ENCODE measurements at regions not wholly inside any gene's neighbourhood (a gene's known extent, or its start where the extent isn't known, plus 50 kb on each side); places are given as distances from the start of the nearest gene placed in this dataset.

- Histone ChIP-seq H3K79me2 (ENCODE audit: control insufficient read depth, insufficient read depth, low read length) (no peaks in the 10 kb centered on the region), H2AFZ (ENCODE audit: insufficient read depth, low read depth, low read length, poor library complexity, severe bottlenecking) (no peak overlapping the region), H3K36me3 (replicated peaks in 1 of 2; ENCODE audit: control extremely low read depth in 1 of 2, control insufficient read depth in 1 of 2, extremely low read depth in 1 of 2, insufficient read depth in 2 of 2, low read length in 1 of 2) (no peaks in the 10 kb centered on the region), H3K9me3 (ENCODE audit: control extremely low read depth in 1 of 3, control insufficient read depth in 2 of 3, insufficient read depth in 1 of 3, low read length in 2 of 3) (peaks cover 0 to 1% (median 0%) of the 10 kb centered on the region in 3 donors), H4K20me1 (ENCODE audit: control insufficient read depth, insufficient read depth, low read length, poor library complexity, severe bottlenecking) (no peaks in the 10 kb centered on the region), H3K4me1 (ENCODE audit: control insufficient read depth in 2 of 2, insufficient read depth in 2 of 2, low read length in 2 of 2) (no peaks in the 10 kb centered on the region), H3K27me3 (replicated peaks in 1 of 4; ENCODE audit: control extremely low read depth in 1 of 4, control insufficient read depth in 3 of 4, insufficient read depth in 4 of 4, low read length in 3 of 4) (no peaks in the 10 kb centered on the region), H3K9ac (ENCODE audit: low read length) (no peak overlapping the region), H3K4me2 (replicated peaks; ENCODE audit: low read depth, low read length, poor library complexity, severe bottlenecking) (no peak overlapping the region), H3K27ac (ENCODE audit: low read length in 2 of 2) (no peak overlapping the region), H3K4me3 (ENCODE audit: control extremely low read depth in 1 of 5, extremely low read depth in 1 of 5, insufficient read depth in 1 of 5, low read depth in 2 of 5, low read length in 4 of 5) (no peak overlapping the region)
- H3K4me1 Mint-ChIP-seq: no peaks in the 10 kb centered on the region
- CTCF ChIA-PET: no interaction called here
- H3K4me3 Mint-ChIP-seq: no peak overlapping the region
- DNase-seq (no peak), ATAC-seq (ENCODE audit: low read depth) (no peak)
- H3K27ac Mint-ChIP-seq: no peak overlapping the region
- no peak for TF ChIP-seq CTCF (IDR thresholded peaks at IDR 0.05)
- no peak for TF ChIP-seq EZH2 (IDR thresholded peaks at IDR 0.05; ENCODE audit: borderline replicate concordance, insufficient read depth, low read depth, low read length, poor library complexity, severe bottlenecking)
- intact Hi-C loops (cut with micrococcal nuclease): no loop called here
- POLR2A ChIA-PET: no interaction called here
- 83% methylated on average over 3 of the region's 4 CpGs for WGBS (ENCODE audit: insufficient coverage)
- no peaks in the 10 kb centered on the region for H3K9me3 Mint-ChIP-seq (ENCODE audit: insufficient read depth)
- H3K27me3 Mint-ChIP-seq: no peaks in the 10 kb centered on the region
These were observed 1594.1 kb downstream of the EFNA5 start for GRCh38 chr5:106076655-106077054.

- CTCF ChIA-PET: no interaction called here
- no peak for TF ChIP-seq CTCF (IDR thresholded peaks at IDR 0.05)
- TF ChIP-seq EZH2 (IDR thresholded peaks at IDR 0.05; ENCODE audit: borderline replicate concordance, insufficient read depth, low read depth, low read length, poor library complexity, severe bottlenecking): no peak
- Histone ChIP-seq H2AFZ (ENCODE audit: insufficient read depth, low read depth, low read length, poor library complexity, severe bottlenecking) (no peak overlapping the region), H3K4me3 (ENCODE audit: control extremely low read depth in 1 of 5, extremely low read depth in 1 of 5, insufficient read depth in 1 of 5, low read depth in 2 of 5, low read length in 4 of 5) (no peak overlapping the region), H3K9ac (ENCODE audit: low read length) (no peak overlapping the region), H3K9me3 (ENCODE audit: control extremely low read depth in 1 of 3, control insufficient read depth in 2 of 3, insufficient read depth in 1 of 3, low read length in 2 of 3) (no peaks in the 10 kb centered on the region), H3K4me2 (replicated peaks; ENCODE audit: low read depth, low read length, poor library complexity, severe bottlenecking) (no peak overlapping the region), H3K79me2 (ENCODE audit: control insufficient read depth, insufficient read depth, low read length) (no peaks in the 10 kb centered on the region), H3K36me3 (replicated peaks in 1 of 2; ENCODE audit: control extremely low read depth in 1 of 2, control insufficient read depth in 1 of 2, extremely low read depth in 1 of 2, insufficient read depth in 2 of 2, low read length in 1 of 2) (no peaks in the 10 kb centered on the region), H4K20me1 (ENCODE audit: control insufficient read depth, insufficient read depth, low read length, poor library complexity, severe bottlenecking) (no peaks in the 10 kb centered on the region), H3K27me3 (replicated peaks in 1 of 4; ENCODE audit: control extremely low read depth in 1 of 4, control insufficient read depth in 3 of 4, insufficient read depth in 4 of 4, low read length in 3 of 4) (no peaks in the 10 kb centered on the region), H3K27ac (ENCODE audit: low read length in 2 of 2) (no peak overlapping the region), H3K4me1 (ENCODE audit: control insufficient read depth in 2 of 2, insufficient read depth in 2 of 2, low read length in 2 of 2) (no peaks in the 10 kb centered on the region)
- Mint-ChIP-seq H3K27ac (no peak overlapping the region), H3K9me3 (ENCODE audit: insufficient read depth) (no peaks in the 10 kb centered on the region), H3K27me3 (no peaks in the 10 kb centered on the region), H3K4me1 (no peaks in the 10 kb centered on the region), H3K4me3 (no peak overlapping the region)
- intact Hi-C loops (cut with micrococcal nuclease): no loop called here
- no peak for ATAC-seq (ENCODE audit: low read depth)
- DNase-seq: no peak
- POLR2A ChIA-PET: no interaction called here
- WGBS (ENCODE audit: insufficient coverage): no CpG with 5 or more reads among the region's 2 CpGs
These were observed 1598.5 kb downstream of the EFNA5 start for GRCh38 chr5:106072208-106072607.
